Bronchial epithelial cell (primary cell): ENCODE measurements at regions not wholly inside any gene's neighbourhood (a gene's known extent, or its start where the extent isn't known, plus 50 kb on each side); places are given as distances from the start of the nearest gene placed in this dataset.

ENCODE experiments used
- DNase-seq: peaks from one replicate; pipeline ENCODE4 v3.0.0-alpha.2; 2010; ENCODE audit warnings: low read depth
- FAIRE-seq: peaks from 2 replicates; lab custom pipeline; 2011; peaks lifted over from hg19 to GRCh38; lab: Jason Lieb, UNC
- H3K27me3 ChIP-seq: 2 replicates; pipeline ENCODE4 v1.5.1; 2011; ENCODE audit warnings: low read length; ENCODE audit not compliant: control insufficient read depth, insufficient read depth
- H3K36me3 ChIP-seq: 2 replicates; pipeline ENCODE4 v1.5.1; 2011; ENCODE audit warnings: low read length; ENCODE audit not compliant: control insufficient read depth, insufficient read depth
- H3K4me3 ChIP-seq: 2 replicates; pipeline ENCODE4 v1.5.1; 2011; ENCODE audit warnings: mild to moderate bottlenecking, low read depth, low read length, control low read depth
- CTCF ChIP-seq: IDR thresholded peaks from 2 replicates; pipeline ENCODE4 v1.5.1; 2011; ENCODE audit warnings: mild to moderate bottlenecking, moderate library complexity, low read length, control low read depth, inconsistent platforms; ENCODE audit not compliant: insufficient read depth, severe bottlenecking

DNA sequence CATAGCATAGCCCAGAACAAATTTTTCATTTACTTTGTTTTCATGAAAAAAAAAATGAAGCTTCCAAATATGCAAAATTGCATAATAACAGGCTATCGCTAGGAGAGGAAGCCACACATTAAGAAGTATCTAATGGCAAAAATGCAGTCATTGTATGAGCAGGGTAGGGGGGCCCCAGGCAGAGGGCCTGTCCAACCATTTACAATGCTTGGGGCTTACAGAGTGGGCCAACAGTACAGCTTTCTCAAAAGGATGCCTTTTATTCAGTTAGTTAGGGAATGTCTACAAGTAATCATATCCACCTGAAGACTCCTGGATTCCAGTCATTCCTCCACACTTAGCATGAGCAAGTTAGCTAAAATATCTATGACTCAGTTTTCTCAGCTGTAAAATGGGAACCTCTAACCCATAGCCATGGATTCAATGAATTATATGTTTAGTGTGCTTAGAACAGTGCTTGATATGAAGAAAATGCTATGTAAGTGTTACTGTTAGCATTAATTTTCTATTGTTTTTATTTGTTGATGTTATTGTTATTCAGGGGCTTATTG lies 117.7 kb downstream of the GAS1 start:
- DNase-seq (no peak), FAIRE-seq (no peak)
- Histone ChIP-seq H3K36me3 (no peaks in the 10 kb centered on the region), H3K4me3 (no peak overlapping the region), H3K27me3 (peaks cover 1% of the 10 kb centered on the region)
- no peak for TF ChIP-seq CTCF

DNA sequence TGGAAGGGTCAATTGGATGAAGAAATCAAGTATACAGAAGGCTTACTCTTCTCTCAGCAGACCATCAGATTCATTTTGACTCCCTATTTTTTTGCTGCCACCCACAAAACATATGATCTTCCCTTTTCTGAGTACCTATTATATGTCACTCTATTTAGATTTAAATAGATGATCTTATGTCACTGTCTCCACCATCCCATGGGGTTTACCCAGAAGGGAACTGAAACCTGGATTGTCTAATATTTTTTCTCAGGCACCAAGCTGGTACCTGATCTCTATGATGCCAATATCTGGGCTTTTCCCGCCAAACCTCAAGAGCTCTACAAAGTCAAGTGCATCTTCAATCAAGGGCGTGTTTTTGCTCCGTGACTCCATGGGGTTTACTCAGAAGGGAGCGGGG lies 118.7 kb downstream of the GAS1 start:
- FAIRE-seq (no peak), DNase-seq (no peak)
- H3K27me3 ChIP-seq: peaks cover 1% of the 10 kb centered on the region
- H3K36me3 ChIP-seq: no peaks in the 10 kb centered on the region
- no peak for TF ChIP-seq CTCF
- no peak overlapping the region for H3K4me3 ChIP-seq

GRCh38 chr9:86827893-86828292 lies 119.4 kb downstream of the GAS1 start:
- Histone ChIP-seq H3K4me3 (no peak overlapping the region), H3K27me3 (peaks cover 1% of the 10 kb centered on the region), H3K36me3 (no peaks in the 10 kb centered on the region)
- no peak for FAIRE-seq
- DNase-seq: no peak
- TF ChIP-seq CTCF: no peak

GRCh38 chr9:86825299-86825698 lies 122.0 kb downstream of the GAS1 start:
- FAIRE-seq (no peak), DNase-seq (no peak)
- H3K4me3 ChIP-seq: no peak overlapping the region
- no peak for TF ChIP-seq CTCF
- peaks cover 1% of the 10 kb centered on the region for H3K27me3 ChIP-seq
- no peaks in the 10 kb centered on the region for H3K36me3 ChIP-seq

- no peak for DNase-seq
- TF ChIP-seq CTCF: no peak
- H3K36me3 ChIP-seq: no peaks in the 10 kb centered on the region
- no peak for FAIRE-seq
- H3K4me3 ChIP-seq: no peak overlapping the region
- no peaks in the 10 kb centered on the region for H3K27me3 ChIP-seq
Measured at GRCh38 chr9:86822006-86822801, 125.1 kb downstream of the GAS1 start.
